ENCODE measurements at regions not wholly inside any gene's neighbourhood (a gene's known extent, or its start where the extent isn't known, plus 50 kb on each side); places are given as distances from the start of the nearest gene placed in this dataset.

DNA sequence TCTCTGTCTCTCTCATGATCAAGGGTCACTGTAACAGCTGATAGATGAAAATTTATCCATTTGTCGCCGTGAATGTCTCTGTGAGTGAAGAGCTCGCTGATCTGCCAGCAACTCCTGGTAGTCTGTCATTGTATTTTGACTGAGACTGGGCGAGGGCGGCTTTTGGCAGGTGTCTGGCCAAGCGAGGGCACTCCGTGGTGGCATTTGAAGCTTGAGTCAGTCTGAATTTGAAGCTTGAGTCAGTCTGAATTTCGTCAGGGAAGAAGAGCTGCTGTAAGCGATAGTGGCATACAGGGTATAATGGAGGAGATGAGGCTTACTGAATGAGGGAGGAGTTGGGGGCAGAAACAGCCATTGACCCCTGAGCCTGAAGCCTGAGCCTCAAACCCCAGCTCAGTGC, 56.8 kb upstream of the FAM181A start (continued):
- TF ChIP-seq, protein P1, sequence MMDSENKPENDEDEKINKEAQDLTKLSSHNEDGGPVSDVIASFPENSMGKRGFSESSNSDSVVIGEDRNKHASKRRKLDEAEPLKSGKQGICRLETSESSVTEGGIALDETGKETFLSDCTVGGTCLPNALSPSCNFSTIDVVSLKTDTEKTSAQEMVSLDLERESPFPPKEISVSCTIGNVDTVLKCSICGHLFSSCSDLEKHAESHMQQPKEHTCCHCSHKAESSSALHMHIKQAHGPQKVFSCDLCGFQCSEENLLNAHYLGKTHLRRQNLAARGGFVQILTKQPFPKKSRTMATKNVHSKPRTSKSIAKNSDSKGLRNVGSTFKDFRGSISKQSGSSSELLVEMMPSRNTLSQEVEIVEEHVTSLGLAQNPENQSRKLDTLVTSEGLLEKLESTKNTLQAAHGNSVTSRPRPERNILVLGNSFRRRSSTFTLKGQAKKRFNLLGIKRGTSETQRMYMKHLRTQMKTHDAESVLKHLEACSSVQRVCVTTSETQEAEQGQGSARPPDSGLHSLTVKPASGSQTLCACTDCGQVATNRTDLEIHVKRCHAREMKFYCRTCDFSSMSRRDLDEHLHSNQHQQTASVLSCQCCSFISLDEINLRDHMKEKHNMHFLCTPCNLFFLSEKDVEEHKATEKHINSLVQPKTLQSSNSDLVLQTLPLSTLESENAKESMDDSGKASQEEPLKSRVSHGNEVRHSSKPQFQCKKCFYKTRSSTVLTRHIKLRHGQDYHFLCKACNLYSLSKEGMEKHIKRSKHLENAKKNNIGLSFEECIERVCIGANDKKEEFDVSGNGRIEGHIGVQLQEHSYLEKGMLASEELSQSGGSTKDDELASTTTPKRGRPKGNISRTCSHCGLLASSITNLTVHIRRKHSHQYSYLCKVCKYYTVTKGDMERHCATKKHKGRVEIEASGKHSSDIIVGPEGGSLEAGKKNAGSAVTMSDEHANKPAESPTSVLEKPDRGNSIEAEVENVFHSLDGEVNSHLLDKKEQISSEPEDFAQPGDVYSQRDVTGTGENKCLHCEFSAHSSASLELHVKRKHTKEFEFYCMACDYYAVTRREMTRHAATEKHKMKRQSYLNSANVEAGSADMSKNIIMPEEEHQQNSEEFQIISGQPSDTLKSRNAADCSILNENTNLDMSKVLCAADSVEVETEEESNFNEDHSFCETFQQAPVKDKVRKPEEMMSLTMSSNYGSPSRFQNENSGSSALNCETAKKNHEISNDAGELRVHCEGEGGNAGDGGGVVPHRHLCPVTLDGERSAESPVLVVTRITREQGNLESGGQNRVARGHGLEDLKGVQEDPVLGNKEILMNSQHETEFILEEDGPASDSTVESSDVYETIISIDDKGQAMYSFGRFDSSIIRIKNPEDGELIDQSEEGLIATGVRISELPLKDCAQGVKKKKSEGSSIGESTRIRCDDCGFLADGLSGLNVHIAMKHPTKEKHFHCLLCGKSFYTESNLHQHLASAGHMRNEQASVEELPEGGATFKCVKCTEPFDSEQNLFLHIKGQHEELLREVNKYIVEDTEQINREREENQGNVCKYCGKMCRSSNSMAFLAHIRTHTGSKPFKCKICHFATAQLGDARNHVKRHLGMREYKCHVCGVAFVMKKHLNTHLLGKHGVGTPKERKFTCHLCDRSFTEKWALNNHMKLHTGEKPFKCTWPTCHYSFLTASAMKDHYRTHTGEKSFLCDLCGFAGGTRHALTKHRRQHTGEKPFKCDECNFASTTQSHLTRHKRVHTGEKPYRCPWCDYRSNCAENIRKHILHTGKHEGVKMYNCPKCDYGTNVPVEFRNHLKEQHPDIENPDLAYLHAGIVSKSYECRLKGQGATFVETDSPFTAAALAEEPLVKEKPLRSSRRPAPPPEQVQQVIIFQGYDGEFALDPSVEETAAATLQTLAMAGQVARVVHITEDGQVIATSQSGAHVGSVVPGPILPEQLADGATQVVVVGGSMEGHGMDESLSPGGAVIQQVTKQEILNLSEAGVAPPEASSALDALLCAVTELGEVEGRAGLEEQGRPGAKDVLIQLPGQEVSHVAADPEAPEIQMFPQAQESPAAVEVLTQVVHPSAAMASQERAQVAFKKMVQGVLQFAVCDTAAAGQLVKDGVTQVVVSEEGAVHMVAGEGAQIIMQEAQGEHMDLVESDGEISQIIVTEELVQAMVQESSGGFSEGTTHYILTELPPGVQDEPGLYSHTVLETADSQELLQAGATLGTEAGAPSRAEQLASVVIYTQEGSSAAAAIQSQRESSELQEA (IDR thresholded peaks at IDR 0.05; ENCODE audit: low read depth): no peak
- no peak for TF ChIP-seq SMARCC2 (IDR thresholded peaks at IDR 0.05; ENCODE audit: low read depth)
- no peak for TF ChIP-seq ZNF584 (CRISPR knock-in tag; IDR thresholded peaks at IDR 0.05; ENCODE audit: low read depth)
- TF ChIP-seq, protein P2, sequence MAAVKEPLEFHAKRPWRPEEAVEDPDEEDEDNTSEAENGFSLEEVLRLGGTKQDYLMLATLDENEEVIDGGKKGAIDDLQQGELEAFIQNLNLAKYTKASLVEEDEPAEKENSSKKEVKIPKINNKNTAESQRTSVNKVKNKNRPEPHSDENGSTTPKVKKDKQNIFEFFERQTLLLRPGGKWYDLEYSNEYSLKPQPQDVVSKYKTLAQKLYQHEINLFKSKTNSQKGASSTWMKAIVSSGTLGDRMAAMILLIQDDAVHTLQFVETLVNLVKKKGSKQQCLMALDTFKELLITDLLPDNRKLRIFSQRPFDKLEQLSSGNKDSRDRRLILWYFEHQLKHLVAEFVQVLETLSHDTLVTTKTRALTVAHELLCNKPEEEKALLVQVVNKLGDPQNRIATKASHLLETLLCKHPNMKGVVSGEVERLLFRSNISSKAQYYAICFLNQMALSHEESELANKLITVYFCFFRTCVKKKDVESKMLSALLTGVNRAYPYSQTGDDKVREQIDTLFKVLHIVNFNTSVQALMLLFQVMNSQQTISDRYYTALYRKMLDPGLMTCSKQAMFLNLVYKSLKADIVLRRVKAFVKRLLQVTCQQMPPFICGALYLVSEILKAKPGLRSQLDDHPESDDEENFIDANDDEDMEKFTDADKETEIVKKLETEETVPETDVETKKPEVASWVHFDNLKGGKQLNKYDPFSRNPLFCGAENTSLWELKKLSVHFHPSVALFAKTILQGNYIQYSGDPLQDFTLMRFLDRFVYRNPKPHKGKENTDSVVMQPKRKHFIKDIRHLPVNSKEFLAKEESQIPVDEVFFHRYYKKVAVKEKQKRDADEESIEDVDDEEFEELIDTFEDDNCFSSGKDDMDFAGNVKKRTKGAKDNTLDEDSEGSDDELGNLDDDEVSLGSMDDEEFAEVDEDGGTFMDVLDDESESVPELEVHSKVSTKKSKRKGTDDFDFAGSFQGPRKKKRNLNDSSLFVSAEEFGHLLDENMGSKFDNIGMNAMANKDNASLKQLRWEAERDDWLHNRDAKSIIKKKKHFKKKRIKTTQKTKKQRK (IDR thresholded peaks at IDR 0.05; ENCODE audit: borderline replicate concordance, low read depth, low read length): no peak

Measured in K562 (cell line).